K562 (cell line): ENCODE measurements at regions not wholly inside any gene's neighbourhood (a gene's known extent, or its start where the extent isn't known, plus 50 kb on each side); places are given as distances from the start of the nearest gene placed in this dataset.

Experiments
- ATAC-seq: fragments of 200-7000 bp; cut with Tn5 transposase; 3 replicates; pipeline ENCODE4 v1.9.1; 2020; ENCODE audit warnings: moderate library complexity
- BruUV-seq: library from RNA; stranded (reverse); fragments of 400-500 nt; replicated peaks from 2 replicates; lab custom pipeline; 2021; lab: Mats Ljungman, UMichigan
- CTCF ChIA-PET: fragments of 300-600 bp; formaldehyde crosslinking; extraction: SDS; loops from one replicate; lab custom pipeline; 2021; ENCODE audit warnings: low intra/inter-chr PET ratio; lab: Yijun Ruan, JAX
- POLR2A ChIA-PET: fragments of 300-600, 350-650 bp; sonication (Branson Sonifier 250); formaldehyde crosslinking; extraction: SDS; loops from one replicate; lab custom pipeline; 2021; ENCODE audit warnings: antibody characterized with exemption, inconsistent platforms; lab: Yijun Ruan, JAX
- DNase-seq, 4 experiments: peaks; one replicate each; pipeline versions ENCODE4 v3.0.0 to v3.0.0-alpha.2; 2011 to 2018; ENCODE audit warnings: low spot score in 3 of 4, mixed read lengths in 3 of 4; ENCODE audit errors: extremely low read depth in 1 of 4
- FAIRE-seq: peaks from 2 replicates; lab custom pipeline; 2011; peaks lifted over from hg19 to GRCh38; lab: Jason Lieb, UNC
- H2AFZ ChIP-seq: 2 replicates; pipeline ENCODE4 v1.6.0; 2011; ENCODE audit warnings: low read depth, low read length, control low read depth, inconsistent platforms
- H3K27ac ChIP-seq: fragments of 200-600 bp; 3 replicates; pipeline ENCODE4 v1.8.0; 2011; ENCODE audit warnings: low read depth, mild to moderate bottlenecking, control low read depth, inconsistent platforms, low read length, moderate library complexity, mixed read lengths; ENCODE audit errors: extremely low read depth
- H3K27me3 ChIP-seq, 2 experiments: fragments of 300-600 bp in 1 of 2; 2 replicates in 1 of 2; 3 replicates in 1 of 2; pipeline versions ENCODE4 v1.6.0 to v1.8.0; 2011; ENCODE audit warnings: inconsistent platforms in 2 of 2, low read length in 2 of 2, mild to moderate bottlenecking in 1 of 2, mixed read lengths in 1 of 2, moderate library complexity in 1 of 2; ENCODE audit not compliant: control insufficient read depth in 2 of 2, insufficient read depth in 2 of 2
- H3K36me3 ChIP-seq: fragments of 300-600 bp; 3 replicates; pipeline ENCODE4 v1.8.0; 2011; ENCODE audit warnings: mild to moderate bottlenecking, low read length, inconsistent platforms; ENCODE audit not compliant: control insufficient read depth, insufficient read depth
- H3K4me1 ChIP-seq, 2 experiments: fragments of 200-600 bp in 1 of 2; replicated peaks in 1 of 2; 2 replicates in 1 of 2; 3 replicates in 1 of 2; pipeline versions ENCODE4 v1.5.1 to v1.8.0; 2011; ENCODE audit warnings: inconsistent platforms in 2 of 2, low read length in 2 of 2, mild to moderate bottlenecking in 1 of 2, mixed read lengths in 1 of 2, moderate library complexity in 1 of 2; ENCODE audit not compliant: control insufficient read depth in 2 of 2, insufficient read depth in 2 of 2
- H3K4me2 ChIP-seq: 2 replicates; pipeline ENCODE4 v1.6.1; 2011; ENCODE audit warnings: low read length, control low read depth, inconsistent platforms, mixed read lengths; ENCODE audit not compliant: insufficient read depth
- H3K4me3 ChIP-seq: fragments of 200-600 bp; sonication (generic), shearing (Covaris generic); 2 replicates; pipeline ENCODE4 v1.5.1; 2016; ENCODE audit warnings: control low read depth, inconsistent platforms
- H3K79me2 ChIP-seq: fragments of 200-600 bp; 3 replicates; pipeline ENCODE4 v1.8.0; 2011; ENCODE audit warnings: low read length, inconsistent platforms; ENCODE audit not compliant: control insufficient read depth, insufficient read depth
- H3K9ac ChIP-seq, 2 experiments: 2 replicates each; pipeline versions ENCODE4 v1.6.0 to v1.6.1; 2011; ENCODE audit warnings: low read depth in 2 of 2, low read length in 2 of 2, control low read depth in 1 of 2, inconsistent platforms in 1 of 2, mild to moderate bottlenecking in 1 of 2, mixed read lengths in 1 of 2; ENCODE audit not compliant: insufficient read depth in 1 of 2
- H3K9me1 ChIP-seq: one replicate; pipeline ENCODE4 v1.6.0; 2011; ENCODE audit warnings: inconsistent platforms, mild to moderate bottlenecking, low read length, moderate library complexity; ENCODE audit not compliant: control insufficient read depth, insufficient read depth
- H3K9me3 ChIP-seq: replicated peaks from 2 replicates; pipeline ENCODE4 v1.5.1; 2011; ENCODE audit warnings: low read depth, low read length, inconsistent platforms; ENCODE audit not compliant: control insufficient read depth, insufficient read depth
- H4K20me1 ChIP-seq: replicated peaks from 2 replicates; pipeline ENCODE4 v1.6.1; 2011; ENCODE audit warnings: low read length, inconsistent platforms, mixed read lengths; ENCODE audit not compliant: control insufficient read depth, insufficient read depth
- KDM1A ChIP-seq, 2 experiments: fragments of 450-650 bp; IDR thresholded peaks; 2 replicates each; pipeline ENCODE4 v1.6.1; 2016; ENCODE audit warnings: mild to moderate bottlenecking in 2 of 2
- NFE2 ChIP-seq: IDR thresholded peaks from 2 replicates; pipeline ENCODE4 v1.6.1; 2014; ENCODE audit warnings: antibody characterized with exemption, low read depth
- NUFIP1 ChIP-seq: fragments of 450-650 bp; IDR thresholded peaks from 2 replicates; pipeline ENCODE4 v1.6.1; 2018; ENCODE audit not compliant: partially characterized antibody
- PHB ChIP-seq: fragments of 250-450 bp; sonication (Bioruptor Pico); IDR thresholded peaks from 2 replicates; pipeline ENCODE4 v1.5.0; 2021
- RBM25 ChIP-seq: fragments of 200-400 bp; formaldehyde crosslinking; IDR thresholded peaks from 2 replicates; pipeline ENCODE4 v1.6.1; 2018; ENCODE audit warnings: low read length, low read depth, moderate library complexity; ENCODE audit not compliant: severe bottlenecking
- SMARCA4 ChIP-seq: fragments of 450-650 bp; IDR thresholded peaks from 2 replicates; pipeline ENCODE4 v1.6.1; 2016
- ZNF239 ChIP-seq: fragments of 250-450 bp; sonication (Bioruptor Pico); IDR thresholded peaks from 2 replicates; pipeline ENCODE4 v1.4.0; 2020; ENCODE audit warnings: mild to moderate bottlenecking
- ZNF436 ChIP-seq: fragments of 250-450, 450-650 bp; sonication (Bioruptor Pico); formaldehyde crosslinking; IDR thresholded peaks from 2 replicates; pipeline ENCODE4 v1.7.0; 2020; ENCODE audit warnings: mild to moderate bottlenecking
- WGBS: fragments of 100-300 bp; shearing (Covaris generic); methylation state at CpG from one replicate; pipeline ENCODE4 v1.1.6; 2016; ENCODE audit warnings: low coverage, mixed read lengths; ENCODE audit not compliant: insufficient coverage; ENCODE audit errors: missing lambda C conversion rate; 5-methylcytosine and 5-hydroxymethylcytosine counted together
- in situ Hi-C: fragments of 300-500 bp; cut with MboI; formaldehyde crosslinking; loops from 4 replicates; pipeline ENCODE4 v1.15.0; 2018; ENCODE audit warnings: inconsistent platforms, mixed read lengths
- intact Hi-C: fragments of 100-400 bp; cut with micrococcal nuclease; formaldehyde crosslinking; loops from 2 replicates; pipeline ENCODE4 v1.14.2; 2022
- TF ChIP-seq, protein P1 (sequence below): sonication (generic); formaldehyde crosslinking; IDR thresholded peaks from 2 replicates; pipeline ENCODE4 v1.8.0; 2023; ENCODE audit warnings: missing genetic modification reagents, mild to moderate bottlenecking, borderline replicate concordance
- TF ChIP-seq, protein P2 (sequence below): fragments of 200-800 bp; sonication (Bioruptor generic); IDR thresholded peaks from 2 replicates; pipeline ENCODE4 v1.6.1; 2017; ENCODE audit warnings: missing genetic modification characterization, missing compliant biosample characterization

DNA sequence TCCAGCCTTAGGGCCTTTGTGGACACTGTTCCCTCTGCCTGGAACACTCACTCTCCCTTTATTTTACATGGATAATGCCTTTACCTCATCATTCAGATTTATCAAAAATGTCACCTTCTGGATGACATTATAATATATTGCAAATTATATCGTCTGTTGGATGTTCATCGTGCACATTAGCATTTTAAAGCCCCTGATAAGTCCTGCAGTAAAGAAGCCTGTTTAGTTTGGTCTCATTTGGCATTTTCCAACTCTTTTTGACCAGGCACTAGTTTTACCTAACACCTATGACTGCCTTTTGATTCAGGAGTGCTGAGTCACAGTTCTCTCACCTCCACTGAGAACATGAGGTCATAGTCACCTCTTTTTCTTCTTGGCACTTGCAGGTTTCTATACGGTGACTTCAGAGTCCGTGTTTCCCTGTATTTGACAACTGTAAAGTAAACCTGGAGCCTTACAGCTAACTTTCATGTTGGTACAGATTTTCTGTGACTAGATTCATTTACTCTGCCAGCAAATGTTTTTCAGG lies 57.7 kb upstream of the STC2 start:
- no peaks in the 10 kb centered on the region for H3K79me2 ChIP-seq
- H3K27me3 ChIP-seq, result peaks cover 2 to 10% of the 10 kb centered on the region in 2 experiments; a peak in 4 of 5 replicates
- H3K4me1 ChIP-seq, result no peaks in the 10 kb centered on the region
- H3K9ac ChIP-seq, result no peak overlapping the region
- no peak for ATAC-seq
- H3K27ac ChIP-seq, result no peak overlapping the region
- no peaks in the 10 kb centered on the region for H4K20me1 ChIP-seq
- no peak overlapping the region for H3K4me2 ChIP-seq
- ChIA-PET CTCF (no interaction called here), POLR2A (interaction anchor here (0.6 kb wide), 1 partner anchor 10 kb away, joined by 4 read pairs; no protein-coding TSS in a partner anchor)
- no peaks in the 10 kb centered on the region for H3K36me3 ChIP-seq
- no peaks in the 10 kb centered on the region for H3K9me3 ChIP-seq
- no TSS peak for BruUV-seq
- in situ Hi-C loops (no loop called here), intact Hi-C loops (no loop called here)
- WGBS, result 0% methylated on average over 4 of the region's 4 CpGs
- no peak for FAIRE-seq
- no peak overlapping the region for H2AFZ ChIP-seq
- TF ChIP-seq NFE2 (peak; percentile 12; the same call in 1 of the 2 replicates), SMARCA4 (no peak), RBM25 (peak; percentile 16), ZNF239 (peak; percentile 93)
- no peaks in the 10 kb centered on the region for H3K9me1 ChIP-seq
- H3K4me3 ChIP-seq, result no peak overlapping the region
- DNase-seq, result no peak

DNA sequence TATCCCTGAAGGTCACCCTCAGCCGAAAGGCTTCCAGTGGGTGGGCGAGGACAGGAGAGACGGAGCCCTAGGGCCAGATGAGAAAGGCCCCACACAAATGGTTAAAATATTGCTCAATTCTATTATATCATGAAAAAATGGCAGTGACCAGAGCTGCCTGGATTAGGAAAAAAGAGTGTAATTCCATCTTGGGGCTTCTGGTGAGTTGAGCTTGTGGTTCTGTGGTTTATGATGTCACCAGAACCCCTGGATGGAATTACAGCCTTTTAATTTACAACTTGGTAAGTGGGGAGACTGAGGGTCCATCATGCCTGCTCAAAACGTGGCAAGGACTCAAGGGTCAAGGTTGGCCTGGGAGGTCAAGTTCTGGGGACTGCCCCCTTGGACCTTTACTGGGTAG lies 55.5 kb upstream of the STC2 start:
- Histone ChIP-seq H3K4me1 (no peaks in the 10 kb centered on the region), H3K9ac (no peak overlapping the region), H4K20me1 (no peaks in the 10 kb centered on the region), H3K36me3 (no peaks in the 10 kb centered on the region), H3K9me1 (no peaks in the 10 kb centered on the region), H2AFZ (no peak overlapping the region), H3K4me3 (no peak overlapping the region), H3K79me2 (no peaks in the 10 kb centered on the region), H3K9me3 (no peaks in the 10 kb centered on the region), H3K27ac (no peak overlapping the region), H3K4me2 (no peak overlapping the region), H3K27me3 (peaks cover 2 to 14% of the 10 kb centered on the region in 2 experiments; a peak in 2 of 5 replicates)
- FAIRE-seq (no peak), DNase-seq (no peak), ATAC-seq (no peak)
- no TSS peak for BruUV-seq
- POLR2A ChIA-PET, result interaction anchor here (0.6 kb wide), 2 partner anchors 155 to 201 kb away, joined by 3 to 4 read pairs; no protein-coding TSS in a partner anchor
- in situ Hi-C loops, result no loop called here
- 1% methylated on average over 4 of the region's 4 CpGs for WGBS
- CTCF ChIA-PET, result no interaction called here
- intact Hi-C loops, result no loop called here
- no peak for TF ChIP-seq KDM1A (IDR thresholded peaks at IDR 0.05)
- no peak for TF ChIP-seq NUFIP1
- TF ChIP-seq, protein P1, sequence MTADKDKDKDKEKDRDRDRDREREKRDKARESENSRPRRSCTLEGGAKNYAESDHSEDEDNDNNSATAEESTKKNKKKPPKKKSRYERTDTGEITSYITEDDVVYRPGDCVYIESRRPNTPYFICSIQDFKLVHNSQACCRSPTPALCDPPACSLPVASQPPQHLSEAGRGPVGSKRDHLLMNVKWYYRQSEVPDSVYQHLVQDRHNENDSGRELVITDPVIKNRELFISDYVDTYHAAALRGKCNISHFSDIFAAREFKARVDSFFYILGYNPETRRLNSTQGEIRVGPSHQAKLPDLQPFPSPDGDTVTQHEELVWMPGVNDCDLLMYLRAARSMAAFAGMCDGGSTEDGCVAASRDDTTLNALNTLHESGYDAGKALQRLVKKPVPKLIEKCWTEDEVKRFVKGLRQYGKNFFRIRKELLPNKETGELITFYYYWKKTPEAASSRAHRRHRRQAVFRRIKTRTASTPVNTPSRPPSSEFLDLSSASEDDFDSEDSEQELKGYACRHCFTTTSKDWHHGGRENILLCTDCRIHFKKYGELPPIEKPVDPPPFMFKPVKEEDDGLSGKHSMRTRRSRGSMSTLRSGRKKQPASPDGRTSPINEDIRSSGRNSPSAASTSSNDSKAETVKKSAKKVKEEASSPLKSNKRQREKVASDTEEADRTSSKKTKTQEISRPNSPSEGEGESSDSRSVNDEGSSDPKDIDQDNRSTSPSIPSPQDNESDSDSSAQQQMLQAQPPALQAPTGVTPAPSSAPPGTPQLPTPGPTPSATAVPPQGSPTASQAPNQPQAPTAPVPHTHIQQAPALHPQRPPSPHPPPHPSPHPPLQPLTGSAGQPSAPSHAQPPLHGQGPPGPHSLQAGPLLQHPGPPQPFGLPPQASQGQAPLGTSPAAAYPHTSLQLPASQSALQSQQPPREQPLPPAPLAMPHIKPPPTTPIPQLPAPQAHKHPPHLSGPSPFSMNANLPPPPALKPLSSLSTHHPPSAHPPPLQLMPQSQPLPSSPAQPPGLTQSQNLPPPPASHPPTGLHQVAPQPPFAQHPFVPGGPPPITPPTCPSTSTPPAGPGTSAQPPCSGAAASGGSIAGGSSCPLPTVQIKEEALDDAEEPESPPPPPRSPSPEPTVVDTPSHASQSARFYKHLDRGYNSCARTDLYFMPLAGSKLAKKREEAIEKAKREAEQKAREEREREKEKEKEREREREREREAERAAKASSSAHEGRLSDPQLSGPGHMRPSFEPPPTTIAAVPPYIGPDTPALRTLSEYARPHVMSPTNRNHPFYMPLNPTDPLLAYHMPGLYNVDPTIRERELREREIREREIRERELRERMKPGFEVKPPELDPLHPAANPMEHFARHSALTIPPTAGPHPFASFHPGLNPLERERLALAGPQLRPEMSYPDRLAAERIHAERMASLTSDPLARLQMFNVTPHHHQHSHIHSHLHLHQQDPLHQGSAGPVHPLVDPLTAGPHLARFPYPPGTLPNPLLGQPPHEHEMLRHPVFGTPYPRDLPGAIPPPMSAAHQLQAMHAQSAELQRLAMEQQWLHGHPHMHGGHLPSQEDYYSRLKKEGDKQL, result no peak
- no peak for TF ChIP-seq PHB
- TF ChIP-seq, protein P2, sequence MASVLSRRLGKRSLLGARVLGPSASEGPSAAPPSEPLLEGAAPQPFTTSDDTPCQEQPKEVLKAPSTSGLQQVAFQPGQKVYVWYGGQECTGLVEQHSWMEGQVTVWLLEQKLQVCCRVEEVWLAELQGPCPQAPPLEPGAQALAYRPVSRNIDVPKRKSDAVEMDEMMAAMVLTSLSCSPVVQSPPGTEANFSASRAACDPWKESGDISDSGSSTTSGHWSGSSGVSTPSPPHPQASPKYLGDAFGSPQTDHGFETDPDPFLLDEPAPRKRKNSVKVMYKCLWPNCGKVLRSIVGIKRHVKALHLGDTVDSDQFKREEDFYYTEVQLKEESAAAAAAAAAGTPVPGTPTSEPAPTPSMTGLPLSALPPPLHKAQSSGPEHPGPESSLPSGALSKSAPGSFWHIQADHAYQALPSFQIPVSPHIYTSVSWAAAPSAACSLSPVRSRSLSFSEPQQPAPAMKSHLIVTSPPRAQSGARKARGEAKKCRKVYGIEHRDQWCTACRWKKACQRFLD (CRISPR knock-in tag), result no peak
- no peak for TF ChIP-seq ZNF436 (CRISPR knock-in tag)
